ENCODE measurements at regions not wholly inside any gene's neighbourhood (a gene's known extent, or its start where the extent isn't known, plus 50 kb on each side); places are given as distances from the start of the nearest gene placed in this dataset.

- no peaks in the 10 kb centered on the region for H3K36me3 ChIP-seq (ENCODE audit: control insufficient read depth, insufficient read depth, low read length)
- no CpG with 5 or more reads among the region's 2 CpGs for WGBS (ENCODE audit: insufficient coverage, insufficient read length)
- H3K27ac ChIP-seq (ENCODE audit: low read length): no peak overlapping the region
- no peak for DNase-seq (ENCODE audit: low read depth, low spot score)
- no peaks in the 10 kb centered on the region for H3K27me3 ChIP-seq (ENCODE audit: control insufficient read depth, insufficient read depth, low read length)
- no peaks in the 10 kb centered on the region for H3K9me3 ChIP-seq (ENCODE audit: control insufficient read depth, insufficient read depth, low read length)
- 0 out of 2 replicates have a peak, but pooled peaks cover 1% of the 10 kb centered on the region for H3K4me1 ChIP-seq (ENCODE audit: control insufficient read depth, insufficient read depth, low read length)
- H3K4me3 ChIP-seq (ENCODE audit: low read length): no peak overlapping the region
These were observed 285.1 kb upstream of the CAND1 start for GRCh38 chr12:66984077-66984476.

DNA sequence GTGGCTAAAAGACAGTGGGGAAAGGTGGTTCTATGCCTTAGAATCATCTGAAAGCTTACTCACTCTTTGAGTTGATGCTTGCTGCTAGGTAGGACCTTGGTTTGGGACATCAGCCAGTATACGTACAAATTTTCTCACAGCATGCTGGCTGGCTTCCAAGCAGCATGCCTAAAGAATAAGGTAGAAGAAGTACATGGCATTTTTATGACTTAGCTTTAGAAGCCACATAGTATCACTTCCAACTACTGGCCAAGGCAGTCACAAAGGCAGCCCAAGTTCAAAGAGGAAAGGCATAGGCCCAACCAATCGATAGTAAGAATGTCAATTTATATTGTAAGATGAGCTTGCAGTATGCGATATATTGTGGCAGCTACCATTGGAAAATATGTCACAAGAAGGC, 284.2 kb upstream of the CAND1 start:
- no peak overlapping the region for H3K4me3 ChIP-seq (ENCODE audit: low read length)
- no peaks in the 10 kb centered on the region for H3K27me3 ChIP-seq (ENCODE audit: control insufficient read depth, insufficient read depth, low read length)
- H3K36me3 ChIP-seq (ENCODE audit: control insufficient read depth, insufficient read depth, low read length): no peaks in the 10 kb centered on the region
- WGBS (ENCODE audit: insufficient coverage, insufficient read length): no CpG with 5 or more reads among the region's 3 CpGs
- no peak overlapping the region for H3K27ac ChIP-seq (ENCODE audit: low read length)
- no peaks in the 10 kb centered on the region for H3K9me3 ChIP-seq (ENCODE audit: control insufficient read depth, insufficient read depth, low read length)
- H3K4me1 ChIP-seq (ENCODE audit: control insufficient read depth, insufficient read depth, low read length): no peaks in the 10 kb centered on the region
- no peak for DNase-seq (ENCODE audit: low read depth, low spot score)

DNA sequence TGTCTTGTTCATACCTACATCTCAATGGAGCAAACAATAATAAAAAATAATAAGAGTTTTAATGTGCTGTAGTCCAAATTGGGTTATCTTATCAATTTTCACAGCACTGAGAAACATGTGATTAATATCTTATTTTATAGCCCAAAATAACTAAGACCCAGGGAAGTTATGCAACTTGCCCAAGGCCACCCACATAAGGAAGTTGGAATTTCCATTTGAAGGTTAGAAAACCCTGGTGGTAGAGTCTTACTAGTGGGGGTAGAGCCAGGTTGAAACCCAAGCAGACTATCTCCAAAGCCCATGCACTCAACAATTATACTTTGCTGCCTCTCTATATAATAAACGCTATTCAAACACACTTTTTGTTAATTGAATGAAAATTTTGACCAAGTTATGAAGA, 270.0 kb upstream of the CAND1 start:
- Histone ChIP-seq H3K4me3 (ENCODE audit: low read length) (no peak overlapping the region), H3K27me3 (ENCODE audit: control insufficient read depth, insufficient read depth, low read length) (no peaks in the 10 kb centered on the region), H3K36me3 (ENCODE audit: control insufficient read depth, insufficient read depth, low read length) (no peaks in the 10 kb centered on the region), H3K9me3 (ENCODE audit: control insufficient read depth, insufficient read depth, low read length) (no peaks in the 10 kb centered on the region), H3K4me1 (ENCODE audit: control insufficient read depth, insufficient read depth, low read length) (no peaks in the 10 kb centered on the region), H3K27ac (ENCODE audit: low read length) (no peak overlapping the region)
- WGBS (ENCODE audit: insufficient coverage, insufficient read length): 100% methylated on average over 1 of the region's 1 CpG
- DNase-seq (ENCODE audit: low read depth, low spot score): no peak

GRCh38 chr12:67001251-67001650, 267.9 kb upstream of the CAND1 start:
- WGBS (ENCODE audit: insufficient coverage, insufficient read length): no CpG with 5 or more reads among the region's 2 CpGs
- H3K27ac ChIP-seq (ENCODE audit: low read length): no peak overlapping the region
- no peaks in the 10 kb centered on the region for H3K27me3 ChIP-seq (ENCODE audit: control insufficient read depth, insufficient read depth, low read length)
- no peaks in the 10 kb centered on the region for H3K4me1 ChIP-seq (ENCODE audit: control insufficient read depth, insufficient read depth, low read length)
- no peaks in the 10 kb centered on the region for H3K9me3 ChIP-seq (ENCODE audit: control insufficient read depth, insufficient read depth, low read length)
- no peak for DNase-seq (ENCODE audit: low read depth, low spot score)
- H3K4me3 ChIP-seq (ENCODE audit: low read length): no peak overlapping the region
- H3K36me3 ChIP-seq (ENCODE audit: control insufficient read depth, insufficient read depth, low read length): no peaks in the 10 kb centered on the region

GRCh38 chr12:67002720-67003119, 266.4 kb upstream of the CAND1 start:
- no peak for DNase-seq (ENCODE audit: low read depth, low spot score)
- no peaks in the 10 kb centered on the region for H3K4me1 ChIP-seq (ENCODE audit: control insufficient read depth, insufficient read depth, low read length)
- H3K9me3 ChIP-seq (ENCODE audit: control insufficient read depth, insufficient read depth, low read length): no peaks in the 10 kb centered on the region
- no peaks in the 10 kb centered on the region for H3K27me3 ChIP-seq (ENCODE audit: control insufficient read depth, insufficient read depth, low read length)
- no CpG with 5 or more reads among the region's 2 CpGs for WGBS (ENCODE audit: insufficient coverage, insufficient read length)
- H3K4me3 ChIP-seq (ENCODE audit: low read length): no peak overlapping the region
- no peaks in the 10 kb centered on the region for H3K36me3 ChIP-seq (ENCODE audit: control insufficient read depth, insufficient read depth, low read length)
- H3K27ac ChIP-seq (ENCODE audit: low read length): no peak overlapping the region

GRCh38 chr12:67006610-67007009, 262.5 kb upstream of the CAND1 start:
- Histone ChIP-seq H3K27me3 (ENCODE audit: control insufficient read depth, insufficient read depth, low read length) (no peaks in the 10 kb centered on the region; the same call in 1 of the 2 replicates), H3K36me3 (ENCODE audit: control insufficient read depth, insufficient read depth, low read length) (no peaks in the 10 kb centered on the region)
- WGBS (ENCODE audit: insufficient coverage, insufficient read length): no CpG with 5 or more reads among the region's 2 CpGs

DNA sequence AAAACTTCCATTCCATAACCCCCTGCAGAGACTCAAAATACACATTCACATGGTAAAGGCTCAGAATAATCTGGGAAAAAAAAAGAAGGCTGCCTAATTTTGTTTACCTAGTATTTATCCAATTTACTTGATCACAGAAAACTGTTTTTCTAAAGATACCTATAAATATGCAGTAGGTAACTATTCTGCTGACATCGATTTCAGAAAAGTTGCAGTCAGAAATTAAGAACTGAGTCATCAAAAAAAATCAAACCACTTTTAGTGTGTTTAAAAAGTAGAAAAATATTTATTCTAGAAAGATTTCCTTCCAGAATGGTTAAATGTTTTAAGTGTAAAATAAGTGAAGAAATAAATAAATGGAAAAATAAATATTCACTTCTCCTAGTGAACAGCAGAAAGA, 254.5 kb upstream of the CAND1 start:
- Histone ChIP-seq H3K27ac (ENCODE audit: low read length) (no peak overlapping the region), H3K9me3 (ENCODE audit: control insufficient read depth, insufficient read depth, low read length) (no peaks in the 10 kb centered on the region), H3K4me1 (ENCODE audit: control insufficient read depth, insufficient read depth, low read length) (peaks cover 1% of the 10 kb centered on the region; the same call in 1 of the 2 replicates), H3K4me3 (ENCODE audit: low read length) (no peak overlapping the region), H3K36me3 (ENCODE audit: control insufficient read depth, insufficient read depth, low read length) (no peaks in the 10 kb centered on the region), H3K27me3 (ENCODE audit: control insufficient read depth, insufficient read depth, low read length) (no peaks in the 10 kb centered on the region)
- no CpG with 5 or more reads among the region's 1 CpG for WGBS (ENCODE audit: insufficient coverage, insufficient read length)
- DNase-seq (ENCODE audit: low read depth, low spot score): no peak

More at GRCh38 chr12:67006610-67007009, 262.5 kb upstream of the CAND1 start:
- Histone ChIP-seq H3K27ac (ENCODE audit: low read length) (no peak overlapping the region), H3K4me1 (ENCODE audit: control insufficient read depth, insufficient read depth, low read length) (no peaks in the 10 kb centered on the region), H3K4me3 (ENCODE audit: low read length) (no peak overlapping the region), H3K9me3 (ENCODE audit: control insufficient read depth, insufficient read depth, low read length) (no peaks in the 10 kb centered on the region)
- DNase-seq (ENCODE audit: low read depth, low spot score): no peak

DNA sequence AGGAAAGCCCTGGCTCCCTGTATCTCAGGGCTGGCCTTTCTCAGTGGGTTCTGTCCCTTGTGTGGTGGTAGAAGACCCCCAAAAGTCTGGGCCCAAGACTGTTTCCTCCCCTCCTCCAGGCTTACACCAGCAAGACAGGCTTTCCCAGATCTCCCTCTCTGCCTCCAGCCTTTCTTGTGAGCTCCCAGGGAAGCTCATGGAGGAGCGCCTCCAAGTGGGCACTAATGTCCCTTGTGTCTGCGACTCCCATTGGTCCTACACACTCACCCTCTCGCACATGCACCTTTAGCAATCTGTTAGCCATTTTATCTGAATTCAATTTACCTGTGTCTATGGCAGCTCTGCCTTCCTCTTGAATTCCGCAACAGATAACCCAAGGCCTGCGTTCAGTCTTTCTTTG, 251.1 kb upstream of the CAND1 start:
- no CpG with 5 or more reads among the region's 5 CpGs for WGBS (ENCODE audit: insufficient coverage, insufficient read length)
- H3K4me1 ChIP-seq (ENCODE audit: control insufficient read depth, insufficient read depth, low read length): peaks cover 1% of the 10 kb centered on the region; the same call in 1 of the 2 replicates

DNA sequence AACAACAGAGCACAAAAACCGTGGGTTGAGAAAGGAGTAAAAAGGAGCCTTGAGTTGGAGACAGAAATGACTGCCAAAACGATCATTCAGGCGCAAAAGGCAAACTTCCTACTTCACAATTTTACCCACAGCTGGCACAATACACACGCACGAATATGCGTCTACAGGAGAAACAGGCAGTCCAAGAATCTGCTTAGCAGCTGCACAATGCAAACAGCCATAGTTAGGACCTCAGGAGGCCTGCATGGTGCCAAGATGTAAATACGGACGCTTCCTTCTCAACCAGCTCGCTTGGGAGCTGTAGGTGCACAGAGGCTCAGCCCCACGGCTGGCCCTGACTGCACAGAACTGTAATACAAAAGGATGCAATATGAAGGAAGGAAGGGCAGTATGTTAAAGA, 250.1 kb upstream of the CAND1 start:
- no peak for DNase-seq (ENCODE audit: low read depth, low spot score)
- H3K4me1 ChIP-seq (ENCODE audit: control insufficient read depth, insufficient read depth, low read length): peaks cover 1% of the 10 kb centered on the region; the same call in 1 of the 2 replicates
- no peak overlapping the region for H3K27ac ChIP-seq (ENCODE audit: low read length)
- H3K27me3 ChIP-seq (ENCODE audit: control insufficient read depth, insufficient read depth, low read length): no peaks in the 10 kb centered on the region
- no peaks in the 10 kb centered on the region for H3K9me3 ChIP-seq (ENCODE audit: control insufficient read depth, insufficient read depth, low read length)
- H3K36me3 ChIP-seq (ENCODE audit: control insufficient read depth, insufficient read depth, low read length): no peaks in the 10 kb centered on the region
- H3K4me3 ChIP-seq (ENCODE audit: low read length): no peak overlapping the region
- no CpG with 5 or more reads among the region's 10 CpGs for WGBS (ENCODE audit: insufficient coverage, insufficient read length)

More for the DNA sequence above, 251.1 kb upstream of the CAND1 start:
- H3K27me3 ChIP-seq (ENCODE audit: control insufficient read depth, insufficient read depth, low read length): no peaks in the 10 kb centered on the region
- DNase-seq (ENCODE audit: low read depth, low spot score): peak; percentile 47
- H3K36me3 ChIP-seq (ENCODE audit: control insufficient read depth, insufficient read depth, low read length): no peaks in the 10 kb centered on the region
- no peaks in the 10 kb centered on the region for H3K9me3 ChIP-seq (ENCODE audit: control insufficient read depth, insufficient read depth, low read length)
- no peak overlapping the region for H3K4me3 ChIP-seq (ENCODE audit: low read length)
- H3K27ac ChIP-seq (ENCODE audit: low read length): no peak overlapping the region

- Histone ChIP-seq H3K4me3 (ENCODE audit: low read length) (no peak overlapping the region), H3K27ac (ENCODE audit: low read length) (no peak overlapping the region), H3K4me1 (ENCODE audit: control insufficient read depth, insufficient read depth, low read length) (no peaks in the 10 kb centered on the region), H3K36me3 (ENCODE audit: control insufficient read depth, insufficient read depth, low read length) (no peaks in the 10 kb centered on the region), H3K27me3 (ENCODE audit: control insufficient read depth, insufficient read depth, low read length) (no peaks in the 10 kb centered on the region), H3K9me3 (ENCODE audit: control insufficient read depth, insufficient read depth, low read length) (no peaks in the 10 kb centered on the region)
- WGBS (ENCODE audit: insufficient coverage, insufficient read length): no CpG with 5 or more reads among the region's 7 CpGs
- DNase-seq (ENCODE audit: low read depth, low spot score): peak; percentile 58
These were observed 243.5 kb upstream of the CAND1 start for GRCh38 chr12:67025543-67026114.
